SH-SY5Y (cell line): ENCODE measurements at regions not wholly inside any gene's neighbourhood (a gene's known extent, or its start where the extent isn't known, plus 50 kb on each side); places are given as distances from the start of the nearest gene placed in this dataset.

Experiments used
- GATA2 ChIP-seq: IDR thresholded peaks from 2 replicates; pipeline ENCODE4 v1.6.1; 2011; ENCODE audit warnings: mild to moderate bottlenecking, low read depth, low read length
- GATA3 ChIP-seq: IDR thresholded peaks from 2 replicates; pipeline ENCODE4 v1.6.1; 2011; ENCODE audit warnings: low read depth, mild to moderate bottlenecking, low read length, moderate library complexity

DNA sequence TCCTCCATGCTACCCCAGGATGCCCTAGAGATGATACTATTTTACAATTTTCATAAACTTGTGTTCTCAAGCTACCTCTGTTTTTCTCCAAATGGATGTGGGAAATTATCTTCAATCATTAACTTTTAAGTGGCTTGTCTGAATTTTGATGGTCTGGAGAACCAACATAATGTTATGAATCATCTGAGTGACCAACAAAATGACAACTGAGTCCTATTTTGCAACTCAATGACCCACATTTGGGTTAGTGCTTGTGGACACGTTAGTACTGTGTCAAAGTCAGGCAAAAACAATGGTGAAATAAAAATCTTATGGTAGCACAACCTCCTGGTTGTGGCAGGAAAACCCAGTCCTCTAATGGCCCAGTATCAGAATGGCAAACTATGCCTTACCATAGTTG lies 352.4 kb upstream of the ZNF385D start:
- no peak for TF ChIP-seq GATA2
- TF ChIP-seq GATA3, result no peak

- no peak for TF ChIP-seq GATA3
- no peak for TF ChIP-seq GATA2
These were observed 355.3 kb upstream of the ZNF385D start for GRCh38 chr3:22106213-22106896.

DNA sequence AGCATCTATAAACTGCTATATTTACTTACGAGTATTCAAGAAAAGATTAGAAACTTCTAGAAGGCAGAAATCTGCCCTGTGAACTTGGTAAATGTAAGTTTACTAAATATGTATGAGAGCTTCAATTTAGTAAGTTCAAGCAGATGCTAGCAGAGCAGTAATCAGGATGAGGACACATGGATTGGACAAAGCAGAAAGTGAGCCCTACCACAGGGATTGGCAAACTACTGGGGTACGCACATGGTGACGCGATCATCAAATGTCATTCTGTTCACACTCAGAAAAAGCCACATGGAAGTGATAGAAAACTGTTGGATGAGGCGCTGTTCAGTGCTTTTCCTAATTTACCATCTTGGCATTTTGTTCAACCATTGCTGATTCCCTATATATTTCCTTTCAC lies 360.2 kb upstream of the ZNF385D start:
- no peak for TF ChIP-seq GATA3
- no peak for TF ChIP-seq GATA2

DNA sequence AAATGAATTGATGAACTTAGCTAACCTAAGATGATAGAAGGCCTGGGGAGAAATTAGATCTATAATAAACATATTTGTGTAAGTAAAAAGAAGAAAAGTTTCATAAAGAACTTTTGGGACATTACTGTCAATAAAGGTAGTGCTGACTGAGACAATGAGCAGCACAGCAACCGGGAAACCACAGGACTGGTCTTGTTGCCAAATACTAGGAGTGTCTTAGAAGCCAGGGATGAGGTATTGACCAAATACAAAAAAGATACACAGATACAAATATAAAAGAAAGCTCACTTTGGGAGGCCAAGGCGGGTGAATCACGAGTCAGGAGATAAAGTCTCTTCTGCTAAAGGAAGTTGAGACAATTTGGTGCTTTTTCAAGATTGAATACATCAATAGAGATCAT lies 362.4 kb upstream of the ZNF385D start:
- TF ChIP-seq GATA3, result no peak
- TF ChIP-seq GATA2, result no peak

- no peak for TF ChIP-seq GATA3
- no peak for TF ChIP-seq GATA2
These were observed 364.6 kb upstream of the ZNF385D start for GRCh38 chr3:22115581-22115980.

- no peak for TF ChIP-seq GATA3
- TF ChIP-seq GATA2, result no peak
These were observed 366.1 kb upstream of the ZNF385D start for GRCh38 chr3:22117091-22117490.

DNA sequence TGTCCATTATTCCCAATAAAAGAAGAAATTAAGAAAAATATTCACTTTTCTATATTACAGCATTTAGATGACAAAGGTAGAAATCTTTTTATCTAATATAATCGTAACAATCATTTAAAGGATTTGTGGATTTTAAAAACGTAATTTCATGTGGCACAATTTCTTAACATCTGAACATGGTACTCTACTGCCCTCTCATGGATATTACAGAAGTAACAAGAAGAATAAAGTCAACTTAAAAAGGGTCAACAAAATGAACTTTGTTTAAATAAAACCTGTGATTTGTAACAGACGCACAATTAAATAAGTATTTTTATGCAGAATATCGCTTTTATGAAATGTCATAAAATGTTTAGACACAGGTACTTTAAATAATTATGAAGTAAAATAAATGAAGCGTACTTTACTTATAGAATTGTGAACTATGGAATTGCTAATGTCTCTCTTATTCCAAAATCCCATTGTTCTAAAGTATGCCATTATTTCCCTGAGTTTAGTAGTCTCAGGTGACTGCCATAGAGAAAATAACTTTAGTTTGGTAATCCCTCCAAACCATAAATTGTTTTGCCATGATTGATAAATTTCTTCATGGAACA lies 366.8 kb upstream of the ZNF385D start:
- TF ChIP-seq GATA2 (no peak), GATA3 (no peak)

GRCh38 chr3:22118542-22118941 lies 367.5 kb upstream of the ZNF385D start:
- no peak for TF ChIP-seq GATA3

GRCh38 chr3:22121068-22121701 lies 370.2 kb upstream of the ZNF385D start:
- TF ChIP-seq GATA2 (no peak), GATA3 (no peak)

- no peak for TF ChIP-seq GATA3
- no peak for TF ChIP-seq GATA2
These were observed 371.6 kb upstream of the ZNF385D start for GRCh38 chr3:22122567-22122966.

- TF ChIP-seq GATA2, result no peak
- no peak for TF ChIP-seq GATA3
These were observed 378.1 kb upstream of the ZNF385D start for GRCh38 chr3:22129101-22129500.

GRCh38 chr3:22141769-22142168 lies 390.8 kb upstream of the ZNF385D start:
- TF ChIP-seq GATA2 (no peak), GATA3 (no peak)

DNA sequence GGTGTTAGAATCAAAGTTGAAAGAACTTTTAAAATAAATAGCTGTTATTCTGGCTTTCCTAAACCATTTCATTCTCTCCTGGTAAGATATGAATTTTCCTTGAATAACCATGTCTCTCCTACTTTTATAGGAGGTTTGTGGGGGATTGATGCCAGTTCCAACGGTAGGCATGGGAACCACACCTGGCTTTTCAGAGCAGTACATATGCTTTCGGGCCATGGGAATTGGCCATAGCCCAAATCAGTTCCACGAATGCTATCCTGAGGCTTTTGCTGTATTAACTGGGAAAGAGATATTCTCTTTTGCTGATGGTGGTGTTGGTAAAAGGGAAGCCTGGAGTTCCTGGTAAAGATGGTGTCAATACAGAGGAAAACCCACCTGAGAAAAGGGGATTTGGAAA lies 396.2 kb upstream of the ZNF385D start:
- TF ChIP-seq GATA3 (no peak), GATA2 (no peak)

DNA sequence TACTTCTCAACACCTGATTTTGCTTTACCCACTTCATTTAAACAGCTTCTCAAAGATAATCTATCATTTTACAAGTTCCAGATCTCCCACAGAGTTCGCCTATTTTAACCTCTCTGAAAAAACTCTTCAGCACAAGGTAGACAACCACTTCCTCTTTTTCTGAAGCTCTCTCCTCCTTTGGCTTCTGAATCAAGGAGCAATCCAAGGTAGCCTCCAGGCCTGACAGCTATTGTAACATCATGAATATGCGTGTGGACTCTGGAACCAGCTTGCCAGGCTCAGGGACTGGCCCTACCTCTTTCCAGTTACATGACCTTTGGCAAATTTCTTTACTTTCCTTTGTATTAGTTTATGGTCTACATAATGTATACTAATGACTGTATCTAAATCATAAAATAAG lies 405.9 kb upstream of the ZNF385D start:
- TF ChIP-seq GATA2 (no peak), GATA3 (no peak)

GRCh38 chr3:22157848-22158247 lies 406.8 kb upstream of the ZNF385D start:
- TF ChIP-seq GATA2 (peak; percentile 57; the same call in 1 of the 2 replicates), GATA3 (0 out of 2 replicates have a peak, but pooled peaks have one; percentile 35)
